Thyroid gland (tissue), 4 donors: ENCODE measurements at regions not wholly inside any gene's neighbourhood (a gene's known extent, or its start where the extent isn't known, plus 50 kb on each side); places are given as distances from the start of the nearest gene placed in this dataset.

Experiments
- POLR2A ChIP-seq, 2 donors: fragments of 450-650 bp; IDR thresholded peaks; one replicate each; pipeline ENCODE4 v1.6.1; 2017; ENCODE audit warnings: antibody characterized with exemption in 2 of 2, mild to moderate bottlenecking in 2 of 2, moderate library complexity in 1 of 2
- TF ChIP-seq, protein P1 (sequence below), 6 experiments: fragments of 200-600 bp in 3 of 6; fragments of 450-650 bp in 3 of 6; sonication (generic) in 3 of 6; IDR thresholded peaks; one replicate each; pipeline ENCODE4 v1.5.1; 2016 to 2019; ENCODE audit warnings: antibody characterized with exemption in 6 of 6, mild to moderate bottlenecking in 2 of 6, inconsistent platforms in 1 of 6, moderate library complexity in 1 of 6

DNA sequence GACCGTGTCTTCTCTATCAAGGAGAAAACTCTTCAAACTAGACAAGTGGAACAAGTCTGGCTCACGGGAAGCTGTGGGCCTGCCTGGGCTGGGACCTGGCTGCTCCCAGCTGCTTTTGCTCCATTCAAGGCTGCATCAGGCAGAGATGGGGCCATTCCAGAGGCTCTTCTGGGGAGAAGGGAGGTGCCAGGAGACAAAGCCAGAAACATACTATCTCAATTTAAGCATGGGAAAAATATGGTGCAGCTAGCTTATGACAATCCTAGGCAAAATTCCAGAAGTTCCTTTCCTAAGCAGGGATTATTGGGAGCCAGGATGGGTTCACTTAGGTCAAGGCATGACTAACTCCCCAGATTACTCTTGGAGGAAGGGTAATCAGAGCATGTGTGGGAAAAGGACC, 90.8 kb upstream of the SLC2A1 start:
- TF ChIP-seq POLR2A (IDR thresholded peaks at IDR 0.05) = no peak
- TF ChIP-seq, protein P1, sequence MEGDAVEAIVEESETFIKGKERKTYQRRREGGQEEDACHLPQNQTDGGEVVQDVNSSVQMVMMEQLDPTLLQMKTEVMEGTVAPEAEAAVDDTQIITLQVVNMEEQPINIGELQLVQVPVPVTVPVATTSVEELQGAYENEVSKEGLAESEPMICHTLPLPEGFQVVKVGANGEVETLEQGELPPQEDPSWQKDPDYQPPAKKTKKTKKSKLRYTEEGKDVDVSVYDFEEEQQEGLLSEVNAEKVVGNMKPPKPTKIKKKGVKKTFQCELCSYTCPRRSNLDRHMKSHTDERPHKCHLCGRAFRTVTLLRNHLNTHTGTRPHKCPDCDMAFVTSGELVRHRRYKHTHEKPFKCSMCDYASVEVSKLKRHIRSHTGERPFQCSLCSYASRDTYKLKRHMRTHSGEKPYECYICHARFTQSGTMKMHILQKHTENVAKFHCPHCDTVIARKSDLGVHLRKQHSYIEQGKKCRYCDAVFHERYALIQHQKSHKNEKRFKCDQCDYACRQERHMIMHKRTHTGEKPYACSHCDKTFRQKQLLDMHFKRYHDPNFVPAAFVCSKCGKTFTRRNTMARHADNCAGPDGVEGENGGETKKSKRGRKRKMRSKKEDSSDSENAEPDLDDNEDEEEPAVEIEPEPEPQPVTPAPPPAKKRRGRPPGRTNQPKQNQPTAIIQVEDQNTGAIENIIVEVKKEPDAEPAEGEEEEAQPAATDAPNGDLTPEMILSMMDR (IDR thresholded peaks at IDR 0.05) = no peak
